H1 (cell line): ENCODE measurements at regions not wholly inside any gene's neighbourhood (a gene's known extent, or its start where the extent isn't known, plus 50 kb on each side); places are given as distances from the start of the nearest gene placed in this dataset.
A peak's percentile ranks its signal among the peaks of the same experiment; 100 is the strongest.

Experiments used
- CTCF ChIA-PET: fragments of 300-600 bp; sonication (Branson Sonifier 250); formaldehyde crosslinking; loops from one replicate; lab custom pipeline; 2021; ENCODE audit not compliant: partially characterized antibody; lab: Charles Lee
- POLR2A ChIA-PET: fragments of 300-600 bp; sonication (Branson Sonifier 250); formaldehyde crosslinking; loops from one replicate; lab custom pipeline; 2021; ENCODE audit warnings: inconsistent platforms; ENCODE audit not compliant: partially characterized antibody; lab: Charles Lee
- DNase-seq, 2 experiments: peaks; one replicate each; pipeline versions ENCODE4 v3.0.0 to v3.0.0-alpha.2; 2010 to 2022; ENCODE audit warnings: low spot score in 2 of 2, low read depth in 1 of 2, mixed read lengths in 1 of 2
- FAIRE-seq: peaks from 2 replicates; lab custom pipeline; 2011; peaks lifted over from hg19 to GRCh38; lab: Jason Lieb, UNC
- H2AFZ ChIP-seq: 2 replicates; pipeline ENCODE4 v1.8.1; 2012; ENCODE audit warnings: low read length, inconsistent platforms
- H2AK5ac ChIP-seq: 2 replicates; pipeline ENCODE4 v1.6.1; 2013; ENCODE audit warnings: low read depth, low read length
- H2BK120ac ChIP-seq: replicated peaks from 2 replicates; pipeline ENCODE3; 2013; ENCODE audit warnings: low read depth, low read length, inconsistent platforms
- H2BK12ac ChIP-seq: 2 replicates; pipeline ENCODE4 v1.6.1; 2013; ENCODE audit warnings: low read depth, low read length
- H2BK15ac ChIP-seq: 2 replicates; pipeline ENCODE4 v1.6.1; 2013; ENCODE audit warnings: low read length
- H2BK20ac ChIP-seq: 2 replicates; pipeline ENCODE4 v1.6.1; 2013; ENCODE audit warnings: low read length
- H2BK5ac ChIP-seq: 2 replicates; pipeline ENCODE4 v1.6.1; 2013; ENCODE audit warnings: low read depth, low read length
- H3K14ac ChIP-seq: 2 replicates; pipeline ENCODE4 v1.6.1; 2013; ENCODE audit warnings: inconsistent platforms; ENCODE audit not compliant: insufficient read length
- H3K18ac ChIP-seq: 2 replicates; pipeline ENCODE4 v1.6.1; 2013; ENCODE audit warnings: low read length; ENCODE audit errors: extremely low read depth
- H3K23ac ChIP-seq: 2 replicates; pipeline ENCODE4 v1.6.1; 2013; ENCODE audit warnings: inconsistent platforms; ENCODE audit not compliant: insufficient read length
- H3K23me2 ChIP-seq: 2 replicates; pipeline ENCODE4 v1.6.1; 2013; ENCODE audit warnings: low read depth, low read length
- H3K27ac ChIP-seq: 2 replicates; pipeline ENCODE4 v1.6.1; 2011; ENCODE audit warnings: low read depth, low read length, inconsistent platforms
- H3K27me3 ChIP-seq, 4 experiments: replicated peaks in 1 of 4; 1 replicate in 1 of 4; 2 replicates in 3 of 4; pipeline versions ENCODE4 v1.6.1 to v1.8.1; 2011 to 2013; ENCODE audit warnings: low read length in 3 of 4, mild to moderate bottlenecking in 3 of 4, inconsistent platforms in 2 of 4, mixed read lengths in 2 of 4, moderate library complexity in 1 of 4; ENCODE audit not compliant: control insufficient read depth in 3 of 4, insufficient read depth in 3 of 4; ENCODE audit errors: extremely low read depth in 1 of 4
- H3K36me3 ChIP-seq, 4 experiments: 2 replicates each; pipeline versions ENCODE4 v1.6.1 to v1.8.1; 2011 to 2013; ENCODE audit warnings: mild to moderate bottlenecking in 4 of 4, low read length in 3 of 4, moderate library complexity in 2 of 4, control low read depth in 1 of 4, inconsistent platforms in 1 of 4; ENCODE audit not compliant: insufficient read depth in 4 of 4, control insufficient read depth in 2 of 4
- H3K4ac ChIP-seq: replicated peaks from 2 replicates; pipeline ENCODE3; 2013; ENCODE audit warnings: low read length, low read depth, mixed read lengths, inconsistent platforms; ENCODE audit not compliant: insufficient read length
- H3K4me1 ChIP-seq, 4 experiments: replicated peaks in 1 of 4; 1 replicate in 1 of 4; 2 replicates in 3 of 4; pipeline versions ENCODE4 v1.6.1 to v1.8.1; 2011 to 2013; ENCODE audit warnings: low read length in 3 of 4, inconsistent platforms in 2 of 4, mixed read lengths in 1 of 4; ENCODE audit not compliant: insufficient read depth in 4 of 4, control insufficient read depth in 3 of 4
- H3K4me2 ChIP-seq, 2 experiments: 2 replicates each; pipeline versions ENCODE4 v1.6.1 to v1.8.1; 2011 to 2013; ENCODE audit warnings: low read depth in 2 of 2, low read length in 2 of 2, control low read depth in 1 of 2, inconsistent platforms in 1 of 2, mild to moderate bottlenecking in 1 of 2; ENCODE audit not compliant: insufficient read depth in 1 of 2
- H3K4me3 ChIP-seq, 4 experiments: fragments of 200-600, 300-600 bp in 1 of 4; sonication (generic), shearing (Covaris generic), sonication (Bioruptor Twin) in 1 of 4; 2 replicates each; pipeline versions ENCODE4 v1.5.1 to v1.8.1; 2011 to 2016; ENCODE audit warnings: low read length in 4 of 4, low read depth in 3 of 4, control low read depth in 2 of 4, inconsistent platforms in 2 of 4, mild to moderate bottlenecking in 2 of 4, mixed read lengths in 1 of 4, moderate library complexity in 1 of 4; ENCODE audit not compliant: insufficient read depth in 2 of 4; ENCODE audit errors: extremely low read depth in 1 of 4
- H3K56ac ChIP-seq: replicated peaks from 2 replicates; pipeline ENCODE3; 2013; ENCODE audit warnings: low read depth, mild to moderate bottlenecking, mixed read lengths, low read length, inconsistent platforms; ENCODE audit not compliant: insufficient read length
- H3K79me1 ChIP-seq: 2 replicates; pipeline ENCODE4 v1.6.1; 2013; ENCODE audit warnings: low read depth, low read length, control low read depth
- H3K79me2 ChIP-seq, 2 experiments: 2 replicates each; pipeline versions ENCODE4 v1.6.1 to v1.8.1; 2012 to 2013; ENCODE audit warnings: low read length in 2 of 2, mild to moderate bottlenecking in 2 of 2, inconsistent platforms in 1 of 2; ENCODE audit not compliant: insufficient read depth in 2 of 2, control insufficient read depth in 1 of 2
- H3K9ac ChIP-seq, 4 experiments: replicated peaks in 1 of 4; 1 replicate in 1 of 4; 2 replicates in 3 of 4; pipeline versions ENCODE4 v1.6.1 to v1.8.1; 2011 to 2013; ENCODE audit warnings: low read depth in 3 of 4, low read length in 3 of 4, control low read depth in 2 of 4, mild to moderate bottlenecking in 2 of 4, moderate library complexity in 2 of 4, inconsistent platforms in 1 of 4; ENCODE audit errors: extremely low read depth in 1 of 4
- H3K9me3 ChIP-seq, 2 experiments: 2 replicates each; pipeline versions ENCODE4 v1.6.1 to v1.8.1; 2012 to 2013; ENCODE audit warnings: mild to moderate bottlenecking in 2 of 2, moderate library complexity in 2 of 2, control low read depth in 1 of 2, inconsistent platforms in 1 of 2, low read depth in 1 of 2, low read length in 1 of 2, mixed read lengths in 1 of 2; ENCODE audit not compliant: insufficient read depth in 2 of 2
- H4K20me1 ChIP-seq, 2 experiments: replicated peaks in 1 of 2; 2 replicates each; pipeline versions ENCODE3 to v1.8.1; 2011 to 2013; ENCODE audit warnings: inconsistent platforms in 2 of 2, low read length in 2 of 2, mild to moderate bottlenecking in 1 of 2; ENCODE audit not compliant: insufficient read depth in 2 of 2, control insufficient read depth in 1 of 2
- H4K5ac ChIP-seq: 2 replicates; pipeline ENCODE4 v1.6.1; 2013; ENCODE audit warnings: low read length, low read depth, mixed read lengths, inconsistent platforms; ENCODE audit not compliant: insufficient read length
- H4K8ac ChIP-seq: 2 replicates; pipeline ENCODE4 v1.8.0; 2013; ENCODE audit warnings: mild to moderate bottlenecking, moderate library complexity, low read length, inconsistent platforms; ENCODE audit not compliant: insufficient read depth; ENCODE audit errors: extremely low read depth
- H4K91ac ChIP-seq: replicated peaks from 2 replicates; pipeline ENCODE3; 2013; ENCODE audit warnings: low read length, mixed read lengths, inconsistent platforms; ENCODE audit not compliant: insufficient read length
- NANOG ChIP-seq: IDR thresholded peaks from 2 replicates; pipeline ENCODE4 v1.6.1; 2011; ENCODE audit warnings: low read length, low read depth, mild to moderate bottlenecking, inconsistent platforms; ENCODE audit not compliant: insufficient read depth, poor library complexity, severe bottlenecking
- WGBS, 2 experiments: shearing (Covaris generic) in 1 of 2; methylation state at CpG; one replicate each; pipeline versions ENCODE4 v1.1.6 to v1.1.7; 2013 to 2015; ENCODE audit warnings: low lambda C conversion rate in 2 of 2, mixed read lengths in 2 of 2, inconsistent platforms in 1 of 2, low coverage in 1 of 2, missing lambda C conversion rate in 1 of 2; ENCODE audit not compliant: insufficient replicate concordance in 2 of 2, insufficient coverage in 1 of 2, insufficient read length in 1 of 2; ENCODE audit errors: extremely low coverage in 1 of 2, missing lambda C conversion rate in 1 of 2; 5-methylcytosine and 5-hydroxymethylcytosine counted together
- TF ChIP-seq, protein P1 (sequence below), 3 experiments: IDR thresholded peaks; 1 replicate in 2 of 3; 2 replicates in 1 of 3; pipeline versions ENCODE4 v1.5.1 to v1.6.1; 2011; ENCODE audit warnings: low read length in 3 of 3, mild to moderate bottlenecking in 3 of 3, inconsistent platforms in 2 of 3, low read depth in 1 of 3, moderate library complexity in 1 of 3; ENCODE audit not compliant: insufficient read depth in 1 of 3; ENCODE audit errors: control extremely low read depth in 1 of 3

DNA sequence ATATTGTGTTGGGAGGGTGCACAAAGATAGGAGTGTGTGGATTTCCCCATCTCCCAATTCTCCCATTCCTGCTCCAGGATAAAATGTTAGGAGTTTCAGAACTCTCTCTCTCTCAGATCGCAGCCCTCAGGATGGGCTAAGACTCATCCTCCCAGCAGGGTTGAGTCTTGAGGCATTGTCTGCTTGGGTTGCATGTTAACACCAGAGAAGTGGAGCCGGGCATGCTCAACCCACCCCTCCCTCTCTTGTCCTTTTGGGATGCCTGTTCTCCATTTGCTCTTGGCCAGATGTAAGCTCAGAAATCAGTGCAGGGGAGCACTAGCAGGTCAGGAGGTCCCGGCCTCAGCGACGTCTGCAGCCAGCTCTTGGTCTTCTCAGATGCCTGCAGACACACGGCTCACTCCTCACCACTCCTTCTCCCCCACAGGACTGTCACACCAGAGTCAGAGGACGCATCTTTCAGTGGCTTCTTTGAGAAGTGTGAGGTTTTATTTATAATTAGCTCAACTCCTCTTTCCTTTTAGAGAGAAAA, 1456.5 kb downstream of the TBC1D22A start:
- peak in 1 of 2 experiments; percentile 44 for DNase-seq
- FAIRE-seq: no peak
- Histone ChIP-seq H4K5ac (no peak overlapping the region), H3K4me1 (peaks cover 0 to 9% (median 3%) of the 10 kb centered on the region in 4 experiments; a peak in 3 of 7 replicates), H2BK15ac (no peak overlapping the region; the same call in 1 of the 2 replicates), H2BK120ac (no peak overlapping the region), H3K23ac (no peak overlapping the region), H4K91ac (no peak overlapping the region), H3K9ac (no peak overlapping the region), H3K18ac (0 out of 2 replicates have a peak overlapping the region, but pooled peaks have one; percentile 83), H3K27ac (no peak overlapping the region), H3K79me1 (no peaks in the 10 kb centered on the region), H2AK5ac (no peak overlapping the region), H3K27me3 (0 out of 7 replicates have a peak, but pooled peaks cover 0 to 3% (median 0%) of the 10 kb centered on the region in 4 experiments), H3K4me3 (no peak overlapping the region), H2BK20ac (no peak overlapping the region), H2BK5ac (no peak overlapping the region), H3K9me3 (no peaks in the 10 kb centered on the region), H3K4ac (no peak overlapping the region), H4K8ac (no peak overlapping the region), H2BK12ac (0 out of 2 replicates have a peak overlapping the region, but pooled peaks have one; percentile 53), H2AFZ (peak overlapping the region; percentile 77), H3K14ac (no peak overlapping the region), H3K79me2 (no peaks in the 10 kb centered on the region), H3K36me3 (no peaks in the 10 kb centered on the region), H4K20me1 (no peaks in the 10 kb centered on the region), H3K23me2 (no peaks in the 10 kb centered on the region), H3K56ac (no peak overlapping the region), H3K4me2 (no peak overlapping the region; a peak in 1 of 4 replicates)
- TF ChIP-seq, protein P1, sequence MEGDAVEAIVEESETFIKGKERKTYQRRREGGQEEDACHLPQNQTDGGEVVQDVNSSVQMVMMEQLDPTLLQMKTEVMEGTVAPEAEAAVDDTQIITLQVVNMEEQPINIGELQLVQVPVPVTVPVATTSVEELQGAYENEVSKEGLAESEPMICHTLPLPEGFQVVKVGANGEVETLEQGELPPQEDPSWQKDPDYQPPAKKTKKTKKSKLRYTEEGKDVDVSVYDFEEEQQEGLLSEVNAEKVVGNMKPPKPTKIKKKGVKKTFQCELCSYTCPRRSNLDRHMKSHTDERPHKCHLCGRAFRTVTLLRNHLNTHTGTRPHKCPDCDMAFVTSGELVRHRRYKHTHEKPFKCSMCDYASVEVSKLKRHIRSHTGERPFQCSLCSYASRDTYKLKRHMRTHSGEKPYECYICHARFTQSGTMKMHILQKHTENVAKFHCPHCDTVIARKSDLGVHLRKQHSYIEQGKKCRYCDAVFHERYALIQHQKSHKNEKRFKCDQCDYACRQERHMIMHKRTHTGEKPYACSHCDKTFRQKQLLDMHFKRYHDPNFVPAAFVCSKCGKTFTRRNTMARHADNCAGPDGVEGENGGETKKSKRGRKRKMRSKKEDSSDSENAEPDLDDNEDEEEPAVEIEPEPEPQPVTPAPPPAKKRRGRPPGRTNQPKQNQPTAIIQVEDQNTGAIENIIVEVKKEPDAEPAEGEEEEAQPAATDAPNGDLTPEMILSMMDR (IDR thresholded peaks at IDR 0.05; ENCODE audit: control extremely low read depth in 1 of 3, insufficient read depth in 1 of 3, low read depth in 1 of 3, low read length in 3 of 3): no peak
- TF ChIP-seq NANOG: peak; percentile 43
- 70% methylated on average over 7 of the region's 7 CpGs; no CpG with 5 or more reads in 1 of the 2 experiments for WGBS, 2 experiments
- POLR2A ChIA-PET: no interaction called here
- CTCF ChIA-PET: interaction anchor here (0.6 to 1.0 kb wide), 3 partner anchors 23 to 71 kb away, joined by 3 to 4 read pairs (median 3); no protein-coding TSS in a partner anchor
